K562 (cell line): ENCODE measurements at regions not wholly inside any gene's neighbourhood (a gene's known extent, or its start where the extent isn't known, plus 50 kb on each side); places are given as distances from the start of the nearest gene placed in this dataset.

Experiments
- ATAC-seq: fragments of 200-7000 bp; cut with Tn5 transposase; 3 replicates; pipeline ENCODE4 v1.9.1; 2020; ENCODE audit warnings: moderate library complexity
- BruUV-seq: library from RNA; stranded (reverse); fragments of 400-500 nt; replicated peaks from 2 replicates; lab custom pipeline; 2021; lab: Mats Ljungman, UMichigan
- CTCF ChIA-PET: fragments of 300-600 bp; formaldehyde crosslinking; extraction: SDS; loops from one replicate; lab custom pipeline; 2021; ENCODE audit warnings: low intra/inter-chr PET ratio; lab: Yijun Ruan, JAX
- POLR2A ChIA-PET: fragments of 300-600, 350-650 bp; sonication (Branson Sonifier 250); formaldehyde crosslinking; extraction: SDS; loops from one replicate; lab custom pipeline; 2021; ENCODE audit warnings: antibody characterized with exemption, inconsistent platforms; lab: Yijun Ruan, JAX
- DNase-seq, 4 experiments: peaks; one replicate each; pipeline versions ENCODE4 v3.0.0 to v3.0.0-alpha.2; 2011 to 2018; ENCODE audit warnings: low spot score in 3 of 4, mixed read lengths in 3 of 4; ENCODE audit errors: extremely low read depth in 1 of 4
- FAIRE-seq: peaks from 2 replicates; lab custom pipeline; 2011; peaks lifted over from hg19 to GRCh38; lab: Jason Lieb, UNC
- H2AFZ ChIP-seq: 2 replicates; pipeline ENCODE4 v1.6.0; 2011; ENCODE audit warnings: low read depth, low read length, control low read depth, inconsistent platforms
- H3K27ac ChIP-seq: fragments of 200-600 bp; 3 replicates; pipeline ENCODE4 v1.8.0; 2011; ENCODE audit warnings: low read depth, mild to moderate bottlenecking, control low read depth, inconsistent platforms, low read length, moderate library complexity, mixed read lengths; ENCODE audit errors: extremely low read depth
- H3K27me3 ChIP-seq, 2 experiments: fragments of 300-600 bp in 1 of 2; 2 replicates in 1 of 2; 3 replicates in 1 of 2; pipeline versions ENCODE4 v1.6.0 to v1.8.0; 2011; ENCODE audit warnings: inconsistent platforms in 2 of 2, low read length in 2 of 2, mild to moderate bottlenecking in 1 of 2, mixed read lengths in 1 of 2, moderate library complexity in 1 of 2; ENCODE audit not compliant: control insufficient read depth in 2 of 2, insufficient read depth in 2 of 2
- H3K36me3 ChIP-seq: fragments of 300-600 bp; 3 replicates; pipeline ENCODE4 v1.8.0; 2011; ENCODE audit warnings: mild to moderate bottlenecking, low read length, inconsistent platforms; ENCODE audit not compliant: control insufficient read depth, insufficient read depth
- H3K4me1 ChIP-seq, 2 experiments: fragments of 200-600 bp in 1 of 2; replicated peaks in 1 of 2; 2 replicates in 1 of 2; 3 replicates in 1 of 2; pipeline versions ENCODE4 v1.5.1 to v1.8.0; 2011; ENCODE audit warnings: inconsistent platforms in 2 of 2, low read length in 2 of 2, mild to moderate bottlenecking in 1 of 2, mixed read lengths in 1 of 2, moderate library complexity in 1 of 2; ENCODE audit not compliant: control insufficient read depth in 2 of 2, insufficient read depth in 2 of 2
- H3K4me2 ChIP-seq: 2 replicates; pipeline ENCODE4 v1.6.1; 2011; ENCODE audit warnings: low read length, control low read depth, inconsistent platforms, mixed read lengths; ENCODE audit not compliant: insufficient read depth
- H3K4me3 ChIP-seq: fragments of 200-600 bp; sonication (generic), shearing (Covaris generic); 2 replicates; pipeline ENCODE4 v1.5.1; 2016; ENCODE audit warnings: control low read depth, inconsistent platforms
- H3K79me2 ChIP-seq: fragments of 200-600 bp; 3 replicates; pipeline ENCODE4 v1.8.0; 2011; ENCODE audit warnings: low read length, inconsistent platforms; ENCODE audit not compliant: control insufficient read depth, insufficient read depth
- H3K9ac ChIP-seq, 2 experiments: 2 replicates each; pipeline versions ENCODE4 v1.6.0 to v1.6.1; 2011; ENCODE audit warnings: low read depth in 2 of 2, low read length in 2 of 2, control low read depth in 1 of 2, inconsistent platforms in 1 of 2, mild to moderate bottlenecking in 1 of 2, mixed read lengths in 1 of 2; ENCODE audit not compliant: insufficient read depth in 1 of 2
- H3K9me1 ChIP-seq: one replicate; pipeline ENCODE4 v1.6.0; 2011; ENCODE audit warnings: inconsistent platforms, mild to moderate bottlenecking, low read length, moderate library complexity; ENCODE audit not compliant: control insufficient read depth, insufficient read depth
- H3K9me3 ChIP-seq: replicated peaks from 2 replicates; pipeline ENCODE4 v1.5.1; 2011; ENCODE audit warnings: low read depth, low read length, inconsistent platforms; ENCODE audit not compliant: control insufficient read depth, insufficient read depth
- H4K20me1 ChIP-seq: replicated peaks from 2 replicates; pipeline ENCODE4 v1.6.1; 2011; ENCODE audit warnings: low read length, inconsistent platforms, mixed read lengths; ENCODE audit not compliant: control insufficient read depth, insufficient read depth
- AFF1 ChIP-seq, 2 experiments: fragments of 450-650 bp; IDR thresholded peaks; 2 replicates each; pipeline ENCODE4 v1.6.1; 2018; ENCODE audit warnings: mild to moderate bottlenecking in 2 of 2, low read depth in 1 of 2; ENCODE audit not compliant: partially characterized antibody in 2 of 2
- CBX3 ChIP-seq, 2 experiments: IDR thresholded peaks; 1 replicate in 1 of 2; 2 replicates in 1 of 2; pipeline ENCODE4 v1.6.1; 2012; ENCODE audit warnings: inconsistent platforms in 2 of 2, low read length in 2 of 2, borderline replicate concordance in 1 of 2, control low read depth in 1 of 2
- CEBPG ChIP-seq, 3 experiments: fragments of 200-800 bp in 1 of 3; sonication (Bioruptor generic) in 1 of 3; sonication (generic) in 1 of 3; formaldehyde crosslinking in 1 of 3; IDR thresholded peaks in 2 of 3; conservative IDR thresholded peaks in 1 of 3; 2 replicates each; pipeline versions ENCODE4 v1.6.1 to v1.8.0; 2016 to 2022; ENCODE audit warnings: missing compliant biosample characterization in 2 of 3, missing genetic modification characterization in 2 of 3, mild to moderate bottlenecking in 1 of 3, missing genetic modification reagents in 1 of 3
- EGR1 ChIP-seq: fragments of 450-650 bp; conservative IDR thresholded peaks from 2 replicates; pipeline ENCODE4 v1.6.1; 2017; ENCODE audit warnings: mild to moderate bottlenecking
- HIVEP1 ChIP-seq: fragments of 250-450 bp; sonication (Bioruptor Pico); IDR thresholded peaks from 2 replicates; pipeline ENCODE4 v1.4.0; 2020; ENCODE audit warnings: mild to moderate bottlenecking
- KLF16 ChIP-seq: IDR thresholded peaks from 2 replicates; pipeline ENCODE4 v1.6.1; 2016; ENCODE audit warnings: antibody characterized with exemption
- RERE ChIP-seq: sonication (generic); formaldehyde crosslinking; IDR thresholded peaks from 2 replicates; pipeline ENCODE4 v1.8.0; 2023; ENCODE audit warnings: missing genetic modification reagents, mild to moderate bottlenecking, borderline replicate concordance
- SOX6 ChIP-seq: fragments of 450-650 bp; IDR thresholded peaks from 2 replicates; pipeline ENCODE4 v1.6.1; 2014; ENCODE audit warnings: mild to moderate bottlenecking
- ZFX ChIP-seq: sonication (generic); formaldehyde crosslinking; IDR thresholded peaks from 2 replicates; pipeline ENCODE4 v1.8.0; 2022; ENCODE audit warnings: mild to moderate bottlenecking, missing genetic modification reagents, moderate library complexity
- ZNF316 ChIP-seq: fragments of 450-650 bp; IDR thresholded peaks from 2 replicates; pipeline ENCODE4 v1.6.1; 2016
- WGBS: fragments of 100-300 bp; shearing (Covaris generic); methylation state at CpG from one replicate; pipeline ENCODE4 v1.1.6; 2016; ENCODE audit warnings: low coverage, mixed read lengths; ENCODE audit not compliant: insufficient coverage; ENCODE audit errors: missing lambda C conversion rate; 5-methylcytosine and 5-hydroxymethylcytosine counted together
- in situ Hi-C: fragments of 300-500 bp; cut with MboI; formaldehyde crosslinking; loops from 4 replicates; pipeline ENCODE4 v1.15.0; 2018; ENCODE audit warnings: inconsistent platforms, mixed read lengths
- intact Hi-C: fragments of 100-400 bp; cut with micrococcal nuclease; formaldehyde crosslinking; loops from 2 replicates; pipeline ENCODE4 v1.14.2; 2022

DNA sequence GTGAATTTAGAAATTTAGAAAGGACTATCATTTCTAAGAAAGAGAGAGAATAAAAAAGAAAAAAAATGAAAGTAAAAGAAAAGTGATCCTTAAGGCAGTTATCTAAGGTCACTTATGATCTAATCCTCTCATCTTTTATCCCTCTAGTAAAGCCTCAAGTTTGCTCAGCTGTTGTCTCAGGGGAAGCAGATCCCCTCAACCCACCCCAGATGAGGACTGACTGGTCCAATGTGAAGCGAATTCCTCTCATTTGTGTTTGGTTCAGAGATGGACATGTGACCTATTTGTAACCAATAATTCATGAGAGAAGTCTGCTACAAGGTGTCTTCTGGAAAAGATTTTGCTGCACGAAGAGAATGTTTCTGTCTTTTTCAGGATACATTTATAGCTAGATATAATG, 1591.3 kb downstream of the ADGRL3 start (continued):
- TF ChIP-seq RERE (no peak), CBX3 (IDR thresholded peaks at IDR 0.05; ENCODE audit: borderline replicate concordance in 1 of 2, low read length in 2 of 2) (no peak)

DNA sequence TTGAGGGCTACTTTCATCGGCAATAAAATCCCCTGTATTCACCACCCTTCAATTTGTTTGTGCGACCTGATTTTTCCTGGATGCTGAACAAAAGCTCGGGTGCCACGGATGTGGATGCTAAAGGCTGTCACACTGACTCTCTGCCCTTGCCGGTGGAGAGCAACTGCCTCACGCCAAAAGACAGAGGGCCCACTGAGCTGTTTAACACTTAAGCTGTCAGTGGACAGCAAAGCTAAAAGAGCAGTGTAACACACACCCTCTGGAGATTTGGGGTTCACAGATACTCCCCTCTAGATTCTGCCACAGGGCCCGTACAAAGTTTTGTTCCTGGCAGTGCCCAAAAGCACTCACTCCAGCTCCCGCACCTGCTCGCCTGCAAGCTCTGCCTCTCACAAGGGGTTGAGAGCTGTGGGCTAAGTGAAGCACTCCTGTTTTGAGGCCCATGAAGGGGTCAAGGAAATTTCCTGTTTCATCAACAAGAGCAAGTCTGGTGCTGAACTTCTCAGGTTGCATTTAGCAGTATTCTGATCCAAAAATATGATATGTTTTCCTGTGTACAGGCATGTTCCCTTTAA, 1571.9 kb downstream of the ADGRL3 start:
- Histone ChIP-seq H3K9me3 (no peaks in the 10 kb centered on the region), H3K79me2 (no peaks in the 10 kb centered on the region), H3K9ac (no peak overlapping the region), H3K4me1 (no peaks in the 10 kb centered on the region), H3K27ac (no peak overlapping the region), H3K27me3 (no peaks in the 10 kb centered on the region), H2AFZ (no peak overlapping the region), H3K4me2 (no peak overlapping the region), H3K9me1 (no peaks in the 10 kb centered on the region), H3K4me3 (no peak overlapping the region), H4K20me1 (no peaks in the 10 kb centered on the region), H3K36me3 (no peaks in the 10 kb centered on the region)
- POLR2A ChIA-PET = no interaction called here
- in situ Hi-C loops = no loop called here
- WGBS = 0% methylated on average over 9 of the region's 9 CpGs
- FAIRE-seq = no peak
- intact Hi-C loops = no loop called here
- CTCF ChIA-PET = no interaction called here
- no peak for ATAC-seq
- DNase-seq = no peak
- no TSS peak for BruUV-seq
- TF ChIP-seq HIVEP1 (no peak), ZNF316 (no peak), CEBPG (CRISPR knock-in tag; IDR thresholded peaks at IDR 0.05) (no peak), CEBPG (tag; conservative IDR thresholded peaks at IDR 0.05 in 1 of 2, IDR thresholded peaks at IDR 0.05 in 1 of 2) (no peak), EGR1 (no peak), SOX6 (no peak), AFF1 (IDR thresholded peaks at IDR 0.05; ENCODE audit: low read depth in 1 of 2, partially characterized antibody in 2 of 2) (no peak), ZFX (CRISPR knock-in tag) (no peak), KLF16 (no peak)
